Ishikawa (cell line): ENCODE measurements at regions not wholly inside any gene's neighbourhood (a gene's known extent, or its start where the extent isn't known, plus 50 kb on each side); places are given as distances from the start of the nearest gene placed in this dataset.

Source experiments
- CEBPB ChIP-seq: IDR thresholded peaks from 2 replicates; pipeline ENCODE4 v1.6.1; 2012
- CREB1 ChIP-seq: IDR thresholded peaks from 2 replicates; pipeline ENCODE4 v1.6.1; 2012; ENCODE audit warnings: low read depth
- EGR1 ChIP-seq: IDR thresholded peaks from 2 replicates; pipeline ENCODE4 v1.6.1; 2012
- EP300 ChIP-seq: IDR thresholded peaks from 2 replicates; pipeline ENCODE4 v1.6.1; 2012; ENCODE audit warnings: borderline replicate concordance
- FOXM1 ChIP-seq: IDR thresholded peaks from 2 replicates; pipeline ENCODE4 v1.6.1; 2012; ENCODE audit warnings: low read depth, borderline replicate concordance
- MAX ChIP-seq: IDR thresholded peaks from 2 replicates; pipeline ENCODE4 v1.6.1; 2012
- NFIC ChIP-seq: IDR thresholded peaks from 2 replicates; pipeline ENCODE4 v1.6.1; 2012
- RAD21 ChIP-seq: IDR thresholded peaks from 2 replicates; pipeline ENCODE4 v1.6.1; 2012; ENCODE audit warnings: low read depth
- REST ChIP-seq: IDR thresholded peaks from 2 replicates; pipeline ENCODE4 v1.6.1; 2012; ENCODE audit warnings: low read depth, mild to moderate bottlenecking
- TAF1 ChIP-seq: IDR thresholded peaks from 2 replicates; pipeline ENCODE4 v1.6.1; 2012; ENCODE audit warnings: low read depth, mild to moderate bottlenecking
- TCF12 ChIP-seq: IDR thresholded peaks from 2 replicates; pipeline ENCODE4 v1.6.1; 2012; ENCODE audit warnings: low read depth
- TEAD4 ChIP-seq: IDR thresholded peaks from 2 replicates; pipeline ENCODE4 v1.6.1; 2012
- USF1 ChIP-seq: IDR thresholded peaks from 2 replicates; pipeline ENCODE4 v1.6.1; 2012
- YY1 ChIP-seq: IDR thresholded peaks from 2 replicates; pipeline ENCODE4 v1.6.1; 2012; ENCODE audit warnings: low read depth
- ZBTB7A ChIP-seq: IDR thresholded peaks from 2 replicates; pipeline ENCODE4 v1.6.1; 2012; ENCODE audit warnings: low read depth

GRCh38 chr17:12510535-12510934, 155.2 kb upstream of the MYOCD start:
- no peak for TF ChIP-seq FOXM1
- no peak for TF ChIP-seq CREB1
- no peak for TF ChIP-seq TEAD4
- TF ChIP-seq EGR1 = no peak
- TF ChIP-seq ZBTB7A = no peak
- no peak for TF ChIP-seq USF1
- TF ChIP-seq CEBPB = no peak
- no peak for TF ChIP-seq NFIC
- no peak for TF ChIP-seq TAF1
- TF ChIP-seq EP300 = no peak
- TF ChIP-seq MAX = no peak
- no peak for TF ChIP-seq REST
- TF ChIP-seq TCF12 = no peak

- TF ChIP-seq NFIC (no peak), TEAD4 (no peak), CREB1 (no peak), TCF12 (no peak), REST (no peak), YY1 (no peak), MAX (no peak), FOXM1 (no peak), USF1 (no peak)
Observed at GRCh38 chr17:12512694-12513355, 152.9 kb upstream of the MYOCD start.

GRCh38 chr17:12514596-12514995, 151.1 kb upstream of the MYOCD start:
- TF ChIP-seq EP300 = no peak
- TF ChIP-seq TAF1 = no peak
- TF ChIP-seq NFIC = no peak
- TF ChIP-seq CREB1 = no peak

- TF ChIP-seq REST (no peak), EGR1 (no peak), TEAD4 (no peak), RAD21 (no peak), EP300 (no peak), MAX (no peak), CREB1 (no peak), FOXM1 (no peak), YY1 (no peak), CEBPB (no peak), ZBTB7A (no peak)
Observed at GRCh38 chr17:12519956-12520594, 145.6 kb upstream of the MYOCD start.
